ENCODE measurements at regions not wholly inside any gene's neighbourhood (a gene's known extent, or its start where the extent isn't known, plus 50 kb on each side); places are given as distances from the start of the nearest gene placed in this dataset.
A peak's percentile ranks its signal among the peaks of the same experiment; 100 is the strongest.

DNA sequence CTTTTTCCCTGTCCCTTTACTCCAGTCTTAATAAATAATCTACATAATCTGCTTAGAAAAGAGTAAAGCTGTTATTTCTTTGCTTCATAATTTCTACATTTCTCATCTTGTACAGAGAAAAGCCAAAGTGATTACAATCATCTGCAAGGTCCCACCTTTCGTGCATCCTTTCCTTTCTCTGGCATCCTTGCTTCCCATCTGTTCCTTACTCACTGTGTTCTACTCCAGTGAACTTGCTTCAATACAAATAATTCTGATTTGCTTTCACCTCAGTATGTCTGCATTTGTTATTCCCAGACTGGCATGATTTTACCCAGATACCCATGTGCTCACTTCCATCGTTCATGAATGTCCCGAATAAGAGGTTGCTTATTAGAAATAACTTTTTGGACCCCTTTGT lies 99.4 kb upstream of the DSEL start:
- no peak for DNase-seq (ENCODE audit: low read depth)
- H3K4me3 ChIP-seq (ENCODE audit: low read depth, low read length), result no peak overlapping the region
- TF ChIP-seq CTCF (IDR thresholded peaks at IDR 0.05; ENCODE audit: insufficient read depth, low read length), result no peak

GRCh38 chr18:67613731-67614130 lies 97.2 kb upstream of the DSEL start:
- H3K4me3 ChIP-seq (ENCODE audit: low read depth, low read length), result no peak overlapping the region

DNA sequence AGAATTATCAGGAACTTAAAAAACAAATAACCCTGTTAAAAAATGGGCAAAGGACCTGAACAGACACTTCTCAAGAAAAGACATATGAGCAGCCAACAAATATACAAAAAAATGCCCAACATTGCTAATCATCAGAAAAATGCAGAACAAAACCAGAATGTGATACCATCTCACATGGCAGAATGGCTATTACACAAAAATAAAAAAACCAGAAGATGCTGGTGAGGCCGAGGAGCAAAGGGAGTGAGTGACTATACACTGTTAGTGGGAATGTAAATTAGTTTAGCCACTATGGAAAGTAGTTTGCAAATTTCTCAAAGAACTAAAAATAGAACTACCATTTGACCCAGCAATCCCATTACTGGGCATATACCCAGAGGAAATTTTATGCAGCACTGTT lies 95.8 kb upstream of the DSEL start:
- no peak overlapping the region for H3K4me3 ChIP-seq (ENCODE audit: low read depth, low read length)
- no peak for TF ChIP-seq CTCF (IDR thresholded peaks at IDR 0.05; ENCODE audit: insufficient read depth, low read length)
- no peak for DNase-seq (ENCODE audit: low read depth)

More at GRCh38 chr18:67613731-67614130, 97.2 kb upstream of the DSEL start:
- no peak for DNase-seq (ENCODE audit: low read depth)
- no peak for TF ChIP-seq CTCF (IDR thresholded peaks at IDR 0.05; ENCODE audit: insufficient read depth, low read length)

DNA sequence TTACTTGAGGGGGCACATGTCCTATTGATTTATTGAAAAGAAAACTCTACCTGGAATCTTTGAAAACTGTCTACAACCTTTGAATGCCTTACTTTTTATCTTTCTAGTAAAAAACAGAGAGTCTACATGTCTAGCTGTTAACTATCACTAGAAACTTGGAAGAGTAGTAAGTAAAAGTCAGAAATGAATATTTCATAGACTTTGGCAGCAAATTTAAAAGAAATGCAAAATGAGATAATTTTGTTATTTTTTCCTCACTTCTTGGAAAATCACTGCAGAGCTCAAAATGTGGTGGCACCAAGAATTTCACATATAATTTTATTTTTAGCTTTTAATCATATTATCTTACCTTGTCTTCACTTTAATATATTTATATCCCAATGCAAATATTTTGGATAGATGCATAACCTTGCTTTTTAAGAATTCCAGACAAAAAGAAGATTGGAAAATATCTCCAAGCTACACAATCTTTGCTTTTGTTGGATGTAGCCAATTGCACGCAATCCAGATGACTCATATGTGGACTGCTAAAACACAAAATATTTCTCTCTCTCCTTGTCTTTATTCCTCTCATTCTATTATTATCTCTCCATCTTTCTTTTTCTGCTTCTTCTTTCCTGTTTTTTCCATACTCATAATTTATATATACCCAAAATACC lies 92.2 kb upstream of the DSEL start:
- H3K4me3 ChIP-seq (ENCODE audit: low read depth, low read length), result no peak overlapping the region
- TF ChIP-seq CTCF (IDR thresholded peaks at IDR 0.05; ENCODE audit: insufficient read depth, low read length), result no peak
- DNase-seq (ENCODE audit: low read depth), result peak; percentile 92

DNA sequence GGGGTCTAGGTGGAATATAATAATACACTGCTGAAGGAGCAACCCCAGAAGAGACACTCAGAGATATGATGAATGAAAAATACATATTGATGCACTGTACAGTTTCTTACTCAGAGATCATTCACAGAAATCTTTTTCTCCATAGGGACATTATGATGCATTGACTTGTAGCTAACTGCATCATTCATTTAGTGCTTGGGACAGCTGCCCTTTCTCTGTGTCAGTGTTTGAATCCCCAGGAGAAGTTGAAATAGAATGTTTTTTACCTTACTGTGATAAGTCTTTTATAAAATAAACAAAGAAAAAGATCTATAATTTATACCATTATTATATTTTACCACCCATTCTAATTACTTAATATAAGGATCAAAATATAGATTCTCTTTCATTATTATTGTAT lies 91.7 kb upstream of the DSEL start:
- TF ChIP-seq CTCF (IDR thresholded peaks at IDR 0.05; ENCODE audit: insufficient read depth, low read length), result no peak
- peak; percentile 26 for DNase-seq (ENCODE audit: low read depth)
- H3K4me3 ChIP-seq (ENCODE audit: low read depth, low read length), result no peak overlapping the region

DNA sequence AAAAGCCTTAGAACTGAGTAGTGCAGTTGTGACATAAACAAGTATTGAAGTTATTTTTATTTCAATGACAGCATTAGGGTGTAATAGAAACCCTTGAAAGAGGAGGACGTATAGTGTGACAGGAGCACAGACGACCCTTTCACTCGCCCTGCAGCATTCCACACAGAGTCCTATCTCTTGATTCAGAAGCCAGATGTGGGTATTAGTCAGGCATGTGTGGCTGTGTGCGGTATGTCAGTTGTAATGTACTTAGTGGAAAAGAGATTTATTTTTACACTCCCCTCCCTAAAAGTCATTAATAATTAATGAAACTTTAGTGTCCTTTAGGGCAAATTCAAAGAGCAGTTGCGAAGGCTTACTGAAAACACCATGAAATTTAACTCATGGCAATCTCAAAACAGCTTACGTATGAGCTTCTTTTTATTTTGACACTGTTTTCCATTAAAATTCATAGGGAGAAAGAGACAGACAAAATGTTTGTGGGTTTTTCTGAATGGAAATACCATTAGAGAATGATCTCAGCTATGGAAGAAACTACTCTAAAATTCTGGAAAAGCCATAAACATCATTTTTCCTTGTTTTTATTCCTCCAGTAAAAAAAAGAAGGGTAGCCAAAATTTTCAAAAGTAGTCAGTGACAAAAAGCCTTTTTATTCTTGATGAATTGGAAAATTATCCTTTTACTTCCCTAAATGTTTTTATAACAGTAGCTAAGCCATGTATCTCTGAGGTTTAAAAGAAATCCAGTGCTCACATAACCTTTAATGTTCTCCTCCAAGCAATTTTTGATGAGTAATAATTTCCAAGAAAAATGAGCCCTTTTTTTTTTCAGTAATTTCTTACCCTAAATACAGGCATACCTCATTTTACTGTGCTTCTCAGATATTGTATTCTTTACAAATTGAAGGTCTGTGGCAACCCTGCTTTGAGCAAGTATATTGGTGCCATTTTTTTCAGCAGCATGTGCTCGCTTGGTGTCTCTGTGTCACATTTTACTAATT lies 84.0 kb upstream of the DSEL start:
- DNase-seq (ENCODE audit: low read depth), result peak; percentile 64
- no peak overlapping the region for H3K4me3 ChIP-seq (ENCODE audit: low read depth, low read length)
- no peak for TF ChIP-seq CTCF (IDR thresholded peaks at IDR 0.05; ENCODE audit: insufficient read depth, low read length)
